GOT3 (cell line): ENCODE measurements at regions not wholly inside any gene's neighbourhood (a gene's known extent, or its start where the extent isn't known, plus 50 kb on each side); places are given as distances from the start of the nearest gene placed in this dataset.
"Not testable (repeated sequence)": the region's sequence is repeated elsewhere in the genome, so short reads cannot be mapped to it uniquely, and the experiment has no call there.

Experiments used
- DNase-seq: peaks from one replicate; lab custom pipeline; 2025; ENCODE audit warnings: mixed read lengths; lab: John Stamatoyannopoulos, UW

DNA sequence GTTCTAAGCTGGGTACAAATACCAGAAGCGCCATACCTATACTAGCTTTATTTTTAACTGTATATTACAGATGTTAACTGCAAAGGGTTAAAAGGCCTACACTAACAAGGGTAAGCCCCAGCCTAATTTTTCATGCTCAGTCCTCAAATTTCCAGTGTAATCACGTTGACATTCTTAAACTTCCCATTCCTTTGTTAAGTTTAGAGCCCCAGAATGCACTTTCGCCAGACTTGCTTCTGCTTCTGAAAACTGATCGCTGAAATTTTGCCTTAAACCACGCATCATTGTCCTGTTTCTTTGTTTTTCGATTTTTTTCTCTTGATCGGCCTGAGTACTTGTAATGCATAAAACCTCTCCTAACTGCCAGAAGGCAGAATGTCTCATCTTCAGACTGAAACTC, 2141.9 kb upstream of the AGA start:
- DNase-seq = no peak

- DNase-seq = no peak
Measured at GRCh38 chr4:179585761-179586160, 2143.5 kb upstream of the AGA start.

DNA sequence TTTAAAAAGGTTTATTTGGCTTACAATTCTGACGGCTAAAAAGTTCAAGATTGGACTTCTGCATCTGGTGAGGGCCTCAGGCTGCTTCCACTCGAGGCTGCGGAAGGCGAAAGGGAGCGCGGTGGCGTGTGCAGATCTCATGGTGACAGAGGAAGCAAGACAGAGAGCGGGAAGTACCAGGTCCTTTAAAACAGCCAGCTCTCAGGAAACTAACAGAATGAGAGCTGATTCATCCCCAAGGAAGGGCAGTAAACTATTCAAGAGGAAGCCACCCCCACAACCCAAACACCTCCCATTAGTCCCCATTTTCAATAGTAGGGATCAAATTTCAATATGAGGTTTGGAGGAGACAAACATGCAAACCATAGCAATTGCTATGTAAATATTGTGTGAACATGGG, 2144.2 kb upstream of the AGA start:
- DNase-seq = no peak

GRCh38 chr4:179595671-179596410, 2153.6 kb upstream of the AGA start:
- DNase-seq = no peak

DNA sequence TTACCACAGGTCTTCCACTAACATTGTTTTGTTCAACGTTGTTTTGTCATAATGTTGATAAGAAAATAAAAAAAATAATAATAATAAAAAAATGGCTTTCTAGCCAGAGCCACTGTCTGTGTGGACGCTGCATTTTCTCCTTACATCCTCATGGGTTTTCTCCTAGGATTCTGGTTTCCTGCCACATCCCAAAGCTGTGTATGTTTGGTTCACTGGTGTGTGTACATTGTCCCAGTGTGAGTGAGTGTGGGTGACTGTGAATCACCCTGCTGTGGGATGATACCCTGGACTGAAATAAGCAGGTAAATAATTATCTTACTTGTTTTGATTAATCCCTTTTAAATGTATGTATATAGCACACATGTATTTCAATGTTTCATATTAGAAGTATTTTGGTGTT, 2154.4 kb upstream of the AGA start:
- DNase-seq = no peak

GRCh38 chr4:179597301-179597700, 2155.1 kb upstream of the AGA start:
- DNase-seq = no peak

DNA sequence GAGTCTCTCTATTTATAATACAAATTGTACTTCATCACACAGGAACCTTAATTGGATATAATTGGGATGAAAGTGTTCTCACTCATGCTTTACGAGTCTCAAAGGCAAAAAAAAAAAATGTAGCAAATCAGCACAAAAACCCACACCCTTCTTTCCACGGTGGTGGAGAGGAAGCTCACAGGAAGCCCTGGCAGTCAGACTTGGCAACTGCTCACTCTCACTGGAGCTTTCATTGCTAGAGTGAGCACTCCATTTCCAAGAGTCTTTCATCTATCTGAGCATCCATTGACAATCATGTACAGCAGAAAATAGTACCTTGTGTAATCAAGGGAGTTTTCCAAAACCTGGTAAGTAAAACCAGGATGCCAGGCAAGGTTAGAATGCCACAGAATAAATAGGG, 2159.4 kb upstream of the AGA start:
- no peak for DNase-seq

GRCh38 chr4:179605196-179605595, 2163.0 kb upstream of the AGA start:
- no peak for DNase-seq

DNA sequence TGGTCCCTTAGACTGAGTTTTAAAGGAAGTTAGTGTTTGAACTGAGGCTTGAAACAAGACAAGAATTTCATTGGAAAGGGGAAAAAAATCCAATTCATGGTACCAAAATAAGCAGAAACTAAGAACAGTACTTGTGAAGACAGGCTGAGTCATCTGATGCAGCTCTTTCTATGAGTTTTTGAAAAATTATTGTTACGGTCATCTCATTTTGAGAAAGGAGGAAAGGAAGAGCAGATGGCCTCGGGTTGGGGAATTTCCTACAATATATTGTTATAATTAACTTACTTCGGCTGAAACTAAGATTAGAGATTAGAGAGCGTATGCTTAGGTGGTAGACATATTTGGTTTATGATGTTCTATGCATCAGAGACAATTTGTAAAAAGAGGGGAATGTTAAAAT, 2164.8 kb upstream of the AGA start:
- DNase-seq = no peak

DNA sequence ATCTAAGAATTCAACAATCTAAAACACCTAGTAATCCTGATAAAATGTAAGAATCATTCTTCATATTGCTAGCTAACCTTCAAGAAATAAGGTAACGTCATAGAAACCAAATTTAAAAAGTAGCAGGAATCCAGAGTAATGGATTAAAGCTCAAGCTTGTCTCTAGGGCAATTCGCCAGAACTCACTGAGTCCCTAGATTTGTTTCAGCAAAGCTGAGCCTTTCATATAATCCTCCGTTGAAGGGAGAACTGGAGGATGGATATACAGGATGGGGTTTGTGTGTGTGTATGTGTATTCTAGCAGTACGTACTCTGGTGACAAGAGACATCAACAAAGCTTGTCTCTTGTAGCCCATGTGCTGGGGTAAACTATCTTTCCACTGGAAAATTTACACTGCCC, 2173.5 kb upstream of the AGA start:
- DNase-seq = no peak

DNA sequence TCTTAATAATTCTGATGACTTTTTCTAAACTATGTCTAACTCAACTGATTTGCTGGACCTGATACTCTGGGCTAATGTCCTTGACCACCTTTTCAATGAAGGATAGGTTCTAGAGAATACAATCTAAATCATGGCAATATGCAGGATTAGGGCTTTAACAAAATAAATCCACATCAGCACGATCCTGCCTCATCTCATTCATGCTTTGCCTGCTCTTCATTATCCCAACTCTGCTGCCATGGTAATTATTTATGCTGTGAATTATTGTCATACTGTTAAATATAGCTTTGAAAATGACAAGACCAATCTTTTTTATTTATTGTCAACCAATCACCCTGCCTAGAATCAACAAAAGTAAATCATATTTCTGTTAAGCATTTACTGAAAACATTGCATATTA, 2176.7 kb upstream of the AGA start:
- no peak for DNase-seq

DNA sequence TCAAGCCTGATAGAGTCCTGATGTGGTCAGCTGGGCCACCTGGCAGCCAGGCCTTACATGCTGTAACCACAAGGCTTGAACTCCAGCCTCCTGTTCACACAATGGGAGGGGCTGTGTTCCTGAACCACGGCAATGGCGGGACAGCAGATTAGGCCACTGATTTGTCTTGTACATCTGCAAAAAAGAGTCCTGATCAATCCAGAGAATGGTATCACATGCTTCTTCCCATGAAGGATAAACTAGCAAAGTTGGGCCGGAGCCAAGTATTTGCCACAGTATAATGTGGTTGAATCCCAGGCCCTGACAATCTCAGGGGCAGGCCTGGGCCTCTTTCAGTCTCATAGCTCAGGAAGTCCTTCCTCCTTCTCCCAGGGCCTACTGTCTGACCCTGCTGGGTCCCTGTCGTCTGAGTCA, 2182.5 kb upstream of the AGA start:
- DNase-seq = no peak

GRCh38 chr4:179625406-179625805, 2183.2 kb upstream of the AGA start:
- DNase-seq = no peak

DNA sequence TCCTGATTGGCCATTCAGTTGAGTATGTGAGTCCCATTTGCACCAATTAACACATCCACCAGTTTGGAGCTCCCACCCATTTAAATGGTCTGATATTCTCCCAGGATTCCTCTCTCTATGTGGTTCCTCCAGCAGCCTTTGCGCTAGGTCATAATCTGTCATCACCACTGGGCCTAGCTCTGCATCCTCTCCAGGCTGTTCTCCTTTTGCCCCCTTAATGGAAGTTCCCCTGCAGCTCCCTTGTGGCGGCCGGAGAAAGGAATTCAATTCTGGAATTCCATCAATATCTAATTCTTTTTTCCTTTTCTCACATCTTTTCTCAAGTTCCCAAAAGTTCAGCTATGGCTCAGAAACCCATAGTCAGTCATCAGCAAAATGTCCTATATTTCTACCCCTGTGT, 2184.4 kb upstream of the AGA start:
- DNase-seq = no peak

DNA sequence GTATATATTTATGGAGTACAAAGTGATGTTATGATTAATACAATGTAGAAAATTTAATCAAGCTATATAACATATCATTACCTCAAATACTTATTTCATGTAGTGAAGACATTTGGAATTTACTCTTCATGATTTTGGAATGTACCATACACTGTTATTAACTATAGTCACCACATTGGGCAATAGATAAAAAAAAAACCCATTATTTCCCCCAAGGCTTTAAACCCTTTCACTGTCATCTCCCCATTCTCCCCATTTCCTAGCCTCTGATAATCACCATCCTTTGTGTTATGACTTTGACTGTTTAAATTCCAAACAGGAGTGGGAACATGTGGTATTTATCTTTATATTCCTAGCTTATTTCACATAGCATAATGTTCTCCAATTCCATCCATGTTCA, 2189.1 kb upstream of the AGA start:
- DNase-seq = no peak

DNA sequence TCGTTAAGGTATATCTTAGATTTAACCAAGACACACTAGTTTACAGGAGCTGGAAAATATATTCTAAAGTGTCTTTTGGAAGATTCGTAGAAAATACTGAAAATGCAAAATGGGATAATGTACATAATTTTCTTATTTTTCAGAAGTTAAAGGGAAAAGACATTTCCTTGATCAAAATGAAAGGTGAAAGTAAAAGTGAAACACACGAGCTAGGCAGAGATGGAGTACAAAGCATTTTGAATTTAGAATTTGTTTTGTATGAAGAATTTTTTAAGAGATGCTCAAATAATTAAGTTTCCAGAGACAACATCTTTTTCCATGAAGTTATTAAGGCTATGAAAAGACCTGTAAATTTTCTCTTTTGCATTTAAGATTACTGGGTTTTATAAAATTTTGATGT, 2192.6 kb upstream of the AGA start:
- DNase-seq = no peak

DNA sequence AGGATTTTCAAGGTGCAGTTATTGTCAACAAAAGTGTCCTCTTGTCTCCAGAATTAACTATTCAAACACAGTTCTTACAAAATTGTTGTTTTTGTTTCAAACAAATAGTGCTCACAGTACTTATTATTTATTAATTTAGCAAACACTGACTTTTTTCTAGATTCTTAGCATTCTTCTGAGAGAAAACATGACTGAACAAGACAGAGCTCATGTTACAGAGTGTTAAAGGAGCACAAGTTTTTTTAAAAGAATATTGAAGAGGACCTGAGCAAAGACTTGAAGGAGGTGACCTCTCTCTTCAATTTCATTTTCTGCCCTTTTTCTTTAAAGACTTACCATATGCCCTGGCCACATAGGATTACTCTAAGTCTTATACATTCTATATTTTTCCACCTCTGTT, 2220.3 kb upstream of the AGA start:
- no peak for DNase-seq

DNA sequence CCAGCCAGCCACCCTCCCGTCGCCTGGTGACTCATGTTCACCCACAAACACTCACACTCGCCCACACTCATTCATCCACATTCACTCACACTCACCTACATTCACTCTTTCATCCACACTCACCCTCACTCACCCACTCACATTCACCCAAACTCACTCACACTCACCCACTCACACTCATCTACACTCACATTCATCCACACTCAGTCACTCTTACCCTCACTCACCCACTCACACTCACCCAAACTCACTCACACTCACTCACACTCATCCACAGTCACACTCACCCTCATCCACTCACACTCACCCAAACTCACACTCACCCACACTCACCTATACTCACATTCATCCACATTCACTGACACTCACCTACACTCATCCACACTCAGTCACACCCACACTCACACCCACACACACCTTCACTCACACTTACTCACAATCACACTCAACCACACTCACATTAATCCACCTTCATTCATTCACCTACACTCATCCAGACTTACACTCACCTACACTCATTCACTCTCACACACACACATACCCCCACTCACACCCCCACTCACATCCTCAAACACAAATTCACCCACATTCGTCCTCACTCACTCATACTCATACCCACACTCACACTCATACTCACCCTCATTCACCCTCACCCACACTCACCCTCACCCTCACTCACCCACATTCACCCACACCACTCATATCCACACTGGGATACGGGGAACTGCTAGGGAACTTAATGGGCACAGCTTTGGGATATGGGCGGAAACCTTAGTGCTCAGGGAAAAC, 2221.6 kb upstream of the AGA start:
- DNase-seq = no peak

- no peak for DNase-seq
Measured at GRCh38 chr4:179664430-179665027, 2222.3 kb upstream of the AGA start.

DNA sequence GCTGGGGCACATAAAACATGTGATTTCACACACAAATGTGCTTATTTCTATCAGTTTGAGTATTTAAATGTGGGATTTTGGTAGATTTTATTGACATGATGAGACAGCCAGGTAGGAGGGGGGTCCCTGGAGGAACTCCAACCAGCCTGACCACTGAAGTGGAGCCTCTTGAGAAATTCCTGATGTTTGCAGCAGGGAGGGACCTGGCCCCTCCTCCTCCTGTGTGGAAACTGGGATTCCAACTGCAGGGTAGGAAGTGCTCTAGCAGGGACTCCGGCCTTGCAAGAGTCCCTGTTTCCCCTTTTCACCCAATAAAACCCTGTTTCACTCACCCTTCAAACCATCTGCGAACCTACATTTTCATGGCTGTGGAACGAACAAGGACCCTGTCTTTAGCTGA, 2224.0 kb upstream of the AGA start:
- no peak for DNase-seq

GRCh38 chr4:179671609-179672008, 2229.4 kb upstream of the AGA start:
- no peak for DNase-seq

GRCh38 chr4:179678093-179678814, 2236.0 kb upstream of the AGA start:
- DNase-seq = no peak

DNA sequence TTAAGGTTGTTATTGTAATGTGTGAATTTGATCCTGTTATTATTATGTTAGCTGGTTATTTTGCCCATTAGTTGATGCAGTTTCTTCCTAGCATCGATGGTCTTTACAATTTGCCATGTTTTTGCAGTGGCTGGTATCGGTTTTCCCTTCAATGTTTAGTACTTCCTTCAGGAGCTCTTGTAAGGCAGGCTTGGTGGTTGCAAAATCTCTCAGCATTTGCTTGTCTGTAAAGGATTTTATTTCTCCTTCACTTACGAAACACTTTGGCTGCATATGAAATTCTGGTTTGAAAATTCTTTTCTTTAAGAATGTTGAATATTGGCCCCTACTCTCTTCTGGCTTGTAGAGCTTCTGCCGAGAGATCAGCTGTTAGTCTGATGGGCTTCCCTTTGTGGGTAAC, 2241.4 kb upstream of the AGA start:
- DNase-seq = not testable (repeated sequence)
